ENCODE measurements at regions not wholly inside any gene's neighbourhood (a gene's known extent, or its start where the extent isn't known, plus 50 kb on each side); places are given as distances from the start of the nearest gene placed in this dataset.

DNA sequence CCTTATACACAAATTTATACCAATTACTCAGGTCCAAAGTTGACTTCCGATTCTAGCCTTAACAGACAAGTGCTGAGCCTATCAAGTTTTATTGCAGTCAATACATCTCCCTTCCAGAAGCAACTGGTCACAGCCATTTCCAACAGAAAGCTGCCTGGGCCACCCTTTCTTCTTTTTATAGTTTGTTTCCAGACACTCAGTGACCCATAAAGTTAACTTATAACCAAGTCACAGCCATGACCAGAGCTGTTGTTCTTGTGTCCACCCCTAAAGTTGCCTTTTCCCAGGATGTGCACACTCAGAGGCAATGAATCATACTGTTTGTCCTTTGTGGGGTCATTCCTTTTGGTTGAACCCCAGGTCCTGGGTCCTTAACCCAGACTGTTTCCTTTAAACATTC, 89.9 kb downstream of the CD83 start:
- Histone ChIP-seq H3K27ac (ENCODE audit: low read depth) (no peak overlapping the region), H3K4me1 (ENCODE audit: insufficient read depth) (no peaks in the 10 kb centered on the region), H3K4me3 (ENCODE audit: low read depth, low read length) (no peak overlapping the region), H3K36me3 (ENCODE audit: insufficient read depth) (no peaks in the 10 kb centered on the region)
- 80% methylated on average over 1 of the region's 1 CpG for WGBS
- no peak for DNase-seq (ENCODE audit: extremely low spot score)

DNA sequence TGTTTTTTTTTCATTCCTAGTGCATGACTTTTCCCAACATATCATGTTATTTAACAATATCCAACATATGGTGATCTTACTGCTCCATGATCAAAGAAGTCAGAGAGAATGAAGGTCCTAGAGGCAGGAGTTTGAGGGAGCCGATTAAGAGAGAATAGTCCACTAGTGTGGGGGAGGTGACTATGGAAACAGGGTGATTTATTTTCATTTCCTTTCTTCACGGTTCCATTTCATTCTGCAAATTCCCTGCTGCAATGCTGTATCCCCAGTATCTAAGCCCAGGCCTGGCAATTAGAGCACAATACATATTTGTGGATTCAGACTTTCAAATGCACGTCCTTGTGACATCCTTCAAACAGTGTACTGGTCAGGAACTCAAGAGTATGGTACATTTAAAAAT, 91.4 kb downstream of the CD83 start:
- no peak for DNase-seq (ENCODE audit: extremely low spot score)
- WGBS, result 80% methylated on average over 3 of the region's 3 CpGs
- H3K36me3 ChIP-seq (ENCODE audit: insufficient read depth), result no peaks in the 10 kb centered on the region

DNA sequence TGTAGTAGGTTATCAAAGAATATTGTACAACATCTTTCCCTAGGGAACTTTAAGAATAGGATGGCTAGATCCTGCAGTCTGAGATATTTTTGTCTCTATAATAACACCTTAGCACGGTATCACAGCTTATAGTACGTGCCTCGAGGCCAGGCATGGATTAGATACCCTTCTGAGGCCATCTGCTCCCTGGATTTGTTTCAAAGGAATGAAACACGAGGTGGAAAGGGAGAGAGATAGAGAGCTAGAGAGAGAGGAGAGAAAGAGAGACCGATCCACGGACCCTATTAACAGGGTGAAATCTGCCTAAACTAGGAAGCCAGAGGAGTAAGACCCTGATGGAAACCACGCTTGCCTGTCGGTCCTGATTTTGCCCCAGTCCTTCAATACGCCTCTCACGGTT, 92.5 kb downstream of the CD83 start:
- Histone ChIP-seq H3K27ac (ENCODE audit: low read depth) (no peak overlapping the region), H3K4me3 (ENCODE audit: low read depth, low read length) (no peak overlapping the region), H3K4me1 (ENCODE audit: insufficient read depth) (no peaks in the 10 kb centered on the region), H3K36me3 (ENCODE audit: insufficient read depth) (no peaks in the 10 kb centered on the region)
- DNase-seq (ENCODE audit: extremely low spot score), result no peak
- WGBS, result 82% methylated on average over 10 of the region's 10 CpGs

More for the DNA sequence above, 91.4 kb downstream of the CD83 start:
- H3K4me3 ChIP-seq (ENCODE audit: low read depth, low read length), result no peak overlapping the region
- no peaks in the 10 kb centered on the region for H3K4me1 ChIP-seq (ENCODE audit: insufficient read depth)
- no peak overlapping the region for H3K27ac ChIP-seq (ENCODE audit: low read depth)

DNA sequence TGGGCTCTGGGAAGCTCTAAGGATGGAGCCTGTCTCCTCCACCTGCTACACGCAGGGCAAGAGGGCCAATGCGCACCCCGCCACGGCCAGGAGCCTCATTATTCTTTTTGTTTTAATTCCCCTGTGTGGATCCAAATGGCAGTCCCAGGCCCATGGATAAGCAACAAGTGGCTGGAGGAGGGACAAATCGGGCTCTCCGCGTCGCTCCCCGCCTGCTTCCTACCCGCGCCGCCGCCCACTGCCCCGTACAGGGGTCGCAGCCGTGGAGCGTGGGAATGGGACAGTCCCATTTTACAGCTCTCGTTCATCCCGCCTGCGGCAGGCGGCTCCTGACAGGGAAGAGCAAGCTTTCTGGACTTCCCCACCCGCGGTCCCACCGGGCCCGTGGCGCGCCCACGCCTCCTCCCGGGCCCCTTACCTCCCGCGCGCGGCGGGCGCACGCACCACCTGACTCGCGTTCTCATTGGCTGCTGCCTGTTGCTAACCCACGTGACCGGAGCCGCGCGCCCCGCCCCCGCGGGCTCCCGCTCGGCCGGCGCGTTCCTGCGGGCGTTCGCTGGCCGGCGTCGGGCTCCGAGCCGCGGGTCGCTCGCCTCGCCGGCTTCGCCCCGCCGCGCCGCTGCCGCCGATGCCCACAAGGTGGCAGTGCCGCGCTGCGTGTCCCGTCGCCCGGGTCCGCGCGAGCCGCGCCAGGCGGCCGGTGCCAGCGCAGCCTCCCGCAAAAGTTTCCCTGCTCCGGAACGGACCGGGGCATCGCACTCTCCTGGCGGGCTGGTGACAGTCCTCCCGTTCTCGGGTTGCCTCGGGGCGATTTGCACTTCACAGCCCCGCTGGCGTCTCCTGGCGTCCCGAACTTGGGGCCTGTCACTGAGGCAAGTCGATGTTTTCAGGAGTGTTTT, 93.3 kb downstream of the CD83 start:
- no peak overlapping the region for H3K27ac ChIP-seq (ENCODE audit: low read depth)
- H3K4me3 ChIP-seq (ENCODE audit: low read depth, low read length), result peak overlapping the region; percentile 51
- H3K4me1 ChIP-seq (ENCODE audit: insufficient read depth), result no peaks in the 10 kb centered on the region
- DNase-seq (ENCODE audit: extremely low spot score), result peak; percentile 63
- 2% methylated on average over 99 of the region's 100 CpGs for WGBS
- H3K36me3 ChIP-seq (ENCODE audit: insufficient read depth), result no peaks in the 10 kb centered on the region

DNA sequence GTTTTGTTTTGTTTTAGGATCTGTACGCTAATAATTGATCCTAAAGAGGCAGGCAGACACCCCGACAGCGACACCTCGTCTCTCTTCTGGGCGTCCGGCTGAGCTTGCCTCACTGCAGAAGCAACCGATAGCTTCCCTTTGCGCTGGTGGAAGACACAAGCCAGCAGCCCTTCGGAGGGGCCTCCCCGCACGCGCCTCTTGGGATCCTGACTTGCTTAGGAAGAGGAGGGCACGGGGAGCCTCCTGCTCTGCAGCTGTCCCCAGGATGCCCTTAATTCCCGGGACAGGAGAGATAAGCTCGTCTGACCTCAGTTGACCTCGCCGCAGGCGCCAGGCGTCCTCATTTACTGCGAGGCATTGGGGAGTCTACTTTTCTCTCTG, 94.0 kb downstream of the CD83 start:
- Histone ChIP-seq H3K36me3 (ENCODE audit: insufficient read depth) (no peaks in the 10 kb centered on the region), H3K27ac (ENCODE audit: low read depth) (no peak overlapping the region), H3K4me3 (ENCODE audit: low read depth, low read length) (peak overlapping the region; percentile 51), H3K4me1 (ENCODE audit: insufficient read depth) (no peaks in the 10 kb centered on the region)
- peak; percentile 31 for DNase-seq (ENCODE audit: extremely low spot score)
- WGBS, result 9% methylated on average over 20 of the region's 20 CpGs

DNA sequence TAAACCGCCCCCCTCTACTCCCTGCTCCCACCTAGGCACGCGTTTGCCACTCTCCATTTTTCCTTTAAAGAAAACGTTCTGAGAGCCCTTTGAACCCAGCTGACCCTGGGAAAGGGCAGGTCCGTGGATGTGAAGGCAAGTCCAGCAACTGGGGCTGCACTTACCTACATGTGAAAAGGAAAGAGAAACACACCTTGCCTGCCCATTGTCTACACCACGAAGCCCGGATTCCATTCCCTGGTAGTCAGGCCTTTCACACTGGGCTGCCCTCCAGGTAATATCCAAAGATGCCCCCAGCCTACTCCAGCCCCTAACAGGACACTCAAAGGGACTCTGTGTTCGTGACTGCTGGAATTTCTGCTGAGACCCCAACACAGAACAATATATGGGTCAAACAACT, 94.4 kb downstream of the CD83 start:
- Histone ChIP-seq H3K27ac (ENCODE audit: low read depth) (no peak overlapping the region), H3K4me1 (ENCODE audit: insufficient read depth) (no peaks in the 10 kb centered on the region), H3K36me3 (ENCODE audit: insufficient read depth) (no peaks in the 10 kb centered on the region), H3K4me3 (ENCODE audit: low read depth, low read length) (no peak overlapping the region)
- WGBS, result 76% methylated on average over 8 of the region's 8 CpGs
- no peak for DNase-seq (ENCODE audit: extremely low spot score)

DNA sequence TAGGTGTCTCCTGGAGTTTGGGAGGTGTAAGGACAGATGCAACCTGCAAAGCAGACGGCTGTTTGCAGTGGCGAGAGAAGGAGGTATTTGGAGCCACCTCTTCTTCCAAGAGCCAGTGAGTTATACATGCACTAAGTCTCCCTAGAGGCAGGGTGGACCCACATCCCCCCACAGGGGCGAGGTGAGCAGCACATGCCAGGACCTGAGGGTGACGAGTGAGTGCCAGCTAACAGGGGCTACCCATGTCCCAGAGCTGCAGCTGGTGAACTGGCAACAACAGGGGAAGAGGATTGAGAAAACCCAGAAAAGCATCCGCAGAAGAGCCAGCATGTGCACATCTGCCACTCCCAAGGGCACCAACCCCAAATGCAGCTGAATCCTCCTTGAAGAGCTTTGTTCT, 95.1 kb downstream of the CD83 start:
- 96% methylated on average over 5 of the region's 5 CpGs for WGBS
- Histone ChIP-seq H3K4me1 (ENCODE audit: insufficient read depth) (no peaks in the 10 kb centered on the region), H3K36me3 (ENCODE audit: insufficient read depth) (no peaks in the 10 kb centered on the region), H3K27ac (ENCODE audit: low read depth) (no peak overlapping the region), H3K4me3 (ENCODE audit: low read depth, low read length) (no peak overlapping the region)
- no peak for DNase-seq (ENCODE audit: extremely low spot score)

DNA sequence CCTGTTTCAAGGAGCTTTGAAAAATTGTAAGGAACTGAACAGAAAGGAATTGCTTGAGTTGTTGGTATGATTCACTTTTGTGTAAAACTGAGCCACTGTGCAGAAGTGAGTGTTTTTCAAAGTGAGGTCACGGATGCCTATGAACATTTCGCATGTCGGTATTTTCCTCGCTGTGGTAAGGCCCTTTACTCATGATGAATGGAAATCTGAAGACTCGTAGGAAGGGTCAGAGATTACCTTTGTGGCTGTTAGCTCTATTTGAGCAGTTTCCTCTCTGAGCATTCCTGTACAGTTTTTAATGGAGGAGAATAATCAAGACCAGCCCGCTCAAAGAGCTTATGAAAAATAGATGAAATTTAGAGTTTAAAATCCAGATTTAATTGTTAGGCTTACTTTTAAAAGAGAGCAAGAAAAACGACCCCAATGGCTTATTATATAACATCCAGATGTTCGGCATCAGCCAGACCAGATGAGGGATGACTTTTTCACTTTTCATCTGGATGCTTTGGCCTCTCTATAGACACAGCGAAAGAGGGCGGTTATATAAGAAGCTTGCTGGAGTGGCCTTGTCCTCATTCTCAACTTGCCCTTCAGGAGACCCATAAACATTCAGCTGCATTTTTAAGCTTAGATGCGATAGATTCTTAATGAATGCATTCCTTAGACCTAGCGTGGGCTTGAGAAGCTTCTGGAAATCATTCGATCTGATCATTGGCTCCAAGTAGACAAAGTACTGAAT, 99.5 kb downstream of the CD83 start:
- no peaks in the 10 kb centered on the region for H3K36me3 ChIP-seq (ENCODE audit: insufficient read depth)
- H3K4me3 ChIP-seq (ENCODE audit: low read depth, low read length), result no peak overlapping the region
- H3K27ac ChIP-seq (ENCODE audit: low read depth), result no peak overlapping the region
- 80% methylated on average over 13 of the region's 13 CpGs for WGBS
- H3K4me1 ChIP-seq (ENCODE audit: insufficient read depth), result no peaks in the 10 kb centered on the region
- DNase-seq (ENCODE audit: extremely low spot score), result peak; percentile 18

DNA sequence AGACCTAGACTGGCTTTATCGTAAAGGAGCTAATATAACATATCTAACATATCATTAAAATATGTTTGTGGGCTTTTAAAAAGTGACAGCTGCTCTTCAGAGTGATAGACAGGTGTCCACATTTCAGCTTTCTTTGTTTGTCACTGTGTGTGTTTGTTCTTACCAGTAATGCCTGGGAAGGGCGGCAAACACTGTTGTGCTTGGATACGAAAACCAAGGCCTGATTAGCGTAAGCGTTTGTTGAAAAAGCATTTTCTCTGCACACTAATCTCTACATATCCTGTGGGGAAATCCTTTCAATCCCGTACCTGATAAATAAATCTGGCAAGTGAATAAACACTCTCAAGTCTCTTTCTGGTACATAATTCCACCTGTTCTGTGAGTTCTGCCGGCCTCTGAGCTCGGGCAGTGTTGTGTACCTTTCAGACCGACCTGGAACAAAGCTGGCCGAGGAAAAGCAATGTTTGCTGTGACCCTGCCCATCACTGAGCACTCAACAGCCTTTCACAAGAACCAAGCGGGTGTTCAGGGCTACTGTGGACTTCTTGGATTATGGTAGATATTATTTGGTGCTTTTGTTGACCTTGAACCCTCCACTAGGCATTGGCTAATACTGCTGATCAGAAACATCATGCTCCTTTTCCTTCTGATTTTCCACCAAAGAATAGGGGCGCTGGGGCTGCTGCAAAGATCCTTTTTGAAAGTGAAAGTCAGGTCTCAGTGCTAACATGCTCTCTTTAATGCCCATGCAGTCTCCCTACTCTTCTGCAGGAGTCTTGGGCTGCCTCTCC, 100.4 kb downstream of the CD83 start:
- 78% methylated on average over 12 of the region's 12 CpGs for WGBS

DNA sequence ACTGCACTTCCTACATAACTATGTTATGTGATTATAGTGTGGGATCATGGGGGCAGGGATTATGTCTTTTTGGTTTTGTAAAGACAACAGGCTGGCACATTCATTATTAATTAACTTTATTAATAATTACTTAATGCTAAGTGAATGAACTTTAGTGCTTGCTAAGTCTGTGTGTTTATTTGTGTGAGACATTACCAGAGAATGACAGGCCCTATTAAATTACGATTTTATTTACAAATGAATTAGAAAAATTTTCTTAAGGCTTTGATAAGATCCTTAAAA, 100.9 kb downstream of the CD83 start:
- Histone ChIP-seq H3K27ac (ENCODE audit: low read depth) (no peak overlapping the region), H3K4me1 (ENCODE audit: insufficient read depth) (no peaks in the 10 kb centered on the region), H3K36me3 (ENCODE audit: insufficient read depth) (no peaks in the 10 kb centered on the region), H3K4me3 (ENCODE audit: low read depth, low read length) (no peak overlapping the region)
- DNase-seq (ENCODE audit: extremely low spot score), result no peak
- WGBS, result 81% methylated on average over 1 of the region's 1 CpG

More for the DNA sequence above, 100.4 kb downstream of the CD83 start:
- Histone ChIP-seq H3K4me3 (ENCODE audit: low read depth, low read length) (no peak overlapping the region), H3K4me1 (ENCODE audit: insufficient read depth) (no peaks in the 10 kb centered on the region), H3K27ac (ENCODE audit: low read depth) (no peak overlapping the region), H3K36me3 (ENCODE audit: insufficient read depth) (no peaks in the 10 kb centered on the region)
- no peak for DNase-seq (ENCODE audit: extremely low spot score)

DNA sequence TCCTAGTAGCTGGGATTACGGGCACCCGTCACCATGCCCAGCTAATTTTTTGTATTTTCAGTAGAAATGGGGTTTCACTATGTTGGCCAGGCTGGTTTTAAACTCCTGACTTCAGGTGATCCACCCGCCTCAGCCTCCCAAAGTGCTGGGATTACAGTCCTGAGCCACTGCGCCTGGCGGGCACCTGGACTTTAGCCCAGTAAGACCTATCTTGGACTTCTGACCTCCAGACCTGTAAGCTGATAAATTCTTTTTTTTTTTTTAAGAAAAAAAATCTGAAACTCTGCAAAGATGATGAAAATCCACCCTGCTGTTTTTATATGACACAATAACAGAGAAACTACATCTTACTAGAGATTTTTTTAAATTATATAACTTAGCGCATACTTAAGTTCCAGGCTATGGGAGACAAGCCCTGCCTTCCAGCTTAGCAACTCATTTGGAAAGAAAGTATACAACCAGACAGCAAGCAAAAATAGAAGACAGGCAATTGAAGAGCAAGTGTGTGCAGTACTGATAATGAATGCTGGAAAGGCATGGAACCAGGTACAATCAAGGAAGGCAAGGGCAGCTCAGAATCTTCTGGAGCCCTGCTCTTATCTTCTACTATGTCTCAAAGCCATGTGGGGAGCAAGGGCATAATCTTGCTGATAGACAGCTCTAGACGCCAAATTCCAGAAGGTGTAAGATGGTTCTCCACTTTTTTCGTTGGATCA, 104.2 kb downstream of the CD83 start:
- no peaks in the 10 kb centered on the region for H3K36me3 ChIP-seq (ENCODE audit: insufficient read depth)
- DNase-seq (ENCODE audit: extremely low spot score), result no peak
- H3K27ac ChIP-seq (ENCODE audit: low read depth), result no peak overlapping the region
- no peaks in the 10 kb centered on the region for H3K4me1 ChIP-seq (ENCODE audit: insufficient read depth)
- WGBS, result 99% methylated on average over 8 of the region's 8 CpGs
- no peak overlapping the region for H3K4me3 ChIP-seq (ENCODE audit: low read depth, low read length)

DNA sequence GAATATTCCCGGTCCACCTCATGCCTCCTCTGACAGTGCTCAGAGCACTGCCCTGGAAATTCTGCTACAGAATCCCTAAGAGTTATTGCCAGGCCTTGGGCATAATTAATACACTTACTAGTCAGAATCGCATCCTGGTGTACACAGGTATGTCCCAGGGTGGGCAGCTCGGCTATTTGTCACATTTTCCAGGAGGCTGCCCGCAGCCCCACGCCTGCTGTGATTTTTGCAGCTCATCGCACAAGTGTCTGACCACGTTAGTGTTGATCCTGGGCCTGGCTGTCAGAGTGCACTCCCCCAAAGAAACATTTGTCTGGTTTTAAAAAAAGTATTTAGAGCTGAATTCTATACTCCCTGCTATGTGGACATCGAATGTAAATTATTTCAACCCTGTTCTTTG, 105.4 kb downstream of the CD83 start:
- DNase-seq (ENCODE audit: extremely low spot score), result no peak
- H3K4me3 ChIP-seq (ENCODE audit: low read depth, low read length), result no peak overlapping the region
- 97% methylated on average over 8 of the region's 8 CpGs for WGBS
- H3K4me1 ChIP-seq (ENCODE audit: insufficient read depth), result no peaks in the 10 kb centered on the region
- no peak overlapping the region for H3K27ac ChIP-seq (ENCODE audit: low read depth)
- no peaks in the 10 kb centered on the region for H3K36me3 ChIP-seq (ENCODE audit: insufficient read depth)

DNA sequence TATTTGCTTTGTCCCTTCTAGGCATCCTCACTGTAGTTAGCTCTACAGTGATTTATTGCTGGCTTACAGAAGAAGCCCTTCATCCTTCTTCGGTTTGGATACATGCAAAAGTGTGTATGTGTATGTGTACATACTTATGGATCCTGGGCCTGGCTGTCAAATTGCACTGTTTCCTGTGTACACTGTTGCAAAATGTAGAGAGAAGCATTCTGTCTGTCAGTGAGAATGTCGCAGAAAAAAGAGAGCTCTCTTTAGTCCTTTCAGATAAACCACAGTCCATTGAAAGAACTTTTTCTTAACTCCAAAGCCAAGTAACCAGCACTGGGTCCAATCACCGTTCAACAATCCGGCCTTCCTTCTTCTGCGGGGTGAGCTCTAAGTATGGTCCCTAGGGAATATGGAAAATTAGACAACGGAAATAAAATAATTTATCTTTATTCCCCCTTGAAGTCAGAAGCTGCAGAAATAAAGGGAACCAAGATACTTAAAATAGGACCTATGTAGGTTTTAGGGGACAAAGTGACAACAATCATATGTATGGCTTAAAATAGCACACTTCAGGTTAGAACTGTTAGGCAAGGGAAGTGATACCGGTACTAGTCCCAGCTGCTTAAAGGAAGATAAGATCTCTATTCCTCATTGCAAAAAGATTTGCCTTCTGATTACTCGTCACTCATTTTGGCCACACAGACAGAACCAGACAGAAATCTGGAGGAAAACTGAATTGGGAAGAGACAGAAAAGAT, 107.0 kb downstream of the CD83 start:
- DNase-seq (ENCODE audit: extremely low spot score), result no peak
- no peaks in the 10 kb centered on the region for H3K36me3 ChIP-seq (ENCODE audit: insufficient read depth)
- H3K4me3 ChIP-seq (ENCODE audit: low read depth, low read length), result no peak overlapping the region
- no peak overlapping the region for H3K27ac ChIP-seq (ENCODE audit: low read depth)
- no peaks in the 10 kb centered on the region for H3K4me1 ChIP-seq (ENCODE audit: insufficient read depth)
- 76% methylated on average over 8 of the region's 8 CpGs for WGBS

Measured in urinary bladder (tissue), 3 donors.